ENCODE measurements at regions not wholly inside any gene's neighbourhood (a gene's known extent, or its start where the extent isn't known, plus 50 kb on each side); places are given as distances from the start of the nearest gene placed in this dataset.

GRCh38 chr7:145850636-145851035 lies 266.0 kb upstream of the CNTNAP2 start:
- Mint-ChIP-seq H3K4me3 (ENCODE audit: unreplicated experiment) (no peak overlapping the region), H3K27me3 (ENCODE audit: unreplicated experiment) (no peaks in the 10 kb centered on the region), H3K36me3 (ENCODE audit: low read depth, unreplicated experiment) (no peaks in the 10 kb centered on the region), H3K27ac (ENCODE audit: unreplicated experiment) (no peak overlapping the region), H3K4me1 (ENCODE audit: unreplicated experiment) (no peaks in the 10 kb centered on the region), H3K9me3 (ENCODE audit: unreplicated experiment) (peaks cover 16% of the 10 kb centered on the region)
- no peak for DNase-seq (ENCODE audit: low spot score)
- TF ChIP-seq CTCF (IDR thresholded peaks at IDR 0.05; ENCODE audit: unreplicated experiment) = no peak

GRCh38 chr7:145848691-145849090 lies 267.9 kb upstream of the CNTNAP2 start:
- Mint-ChIP-seq H3K27me3 (ENCODE audit: unreplicated experiment) (no peaks in the 10 kb centered on the region), H3K4me3 (ENCODE audit: unreplicated experiment) (no peak overlapping the region), H3K4me1 (ENCODE audit: unreplicated experiment) (no peaks in the 10 kb centered on the region), H3K27ac (ENCODE audit: unreplicated experiment) (no peak overlapping the region), H3K9me3 (ENCODE audit: unreplicated experiment) (peaks cover 12% of the 10 kb centered on the region), H3K36me3 (ENCODE audit: low read depth, unreplicated experiment) (no peaks in the 10 kb centered on the region)
- no peak for TF ChIP-seq CTCF (IDR thresholded peaks at IDR 0.05; ENCODE audit: unreplicated experiment)
- DNase-seq (ENCODE audit: low spot score) = no peak

- DNase-seq (ENCODE audit: low spot score) = no peak
- no peaks in the 10 kb centered on the region for H3K27me3 Mint-ChIP-seq (ENCODE audit: unreplicated experiment)
- H3K36me3 Mint-ChIP-seq (ENCODE audit: low read depth, unreplicated experiment) = peaks cover 4% of the 10 kb centered on the region
- H3K9me3 Mint-ChIP-seq (ENCODE audit: unreplicated experiment) = peaks cover 16% of the 10 kb centered on the region
- no peak overlapping the region for H3K4me3 Mint-ChIP-seq (ENCODE audit: unreplicated experiment)
- H3K27ac Mint-ChIP-seq (ENCODE audit: unreplicated experiment) = no peak overlapping the region
- TF ChIP-seq CTCF (IDR thresholded peaks at IDR 0.05; ENCODE audit: unreplicated experiment) = no peak
- no peaks in the 10 kb centered on the region for H3K4me1 Mint-ChIP-seq (ENCODE audit: unreplicated experiment)
Observed at GRCh38 chr7:145845345-145845744, 271.3 kb upstream of the CNTNAP2 start.

- H3K9me3 Mint-ChIP-seq (ENCODE audit: unreplicated experiment) = peaks cover 3% of the 10 kb centered on the region
- H3K36me3 Mint-ChIP-seq (ENCODE audit: low read depth, unreplicated experiment) = peaks cover 4% of the 10 kb centered on the region
- no peaks in the 10 kb centered on the region for H3K27me3 Mint-ChIP-seq (ENCODE audit: unreplicated experiment)
- no peak for DNase-seq (ENCODE audit: low spot score)
- no peak overlapping the region for H3K27ac Mint-ChIP-seq (ENCODE audit: unreplicated experiment)
- H3K4me3 Mint-ChIP-seq (ENCODE audit: unreplicated experiment) = no peak overlapping the region
- no peaks in the 10 kb centered on the region for H3K4me1 Mint-ChIP-seq (ENCODE audit: unreplicated experiment)
- no peak for TF ChIP-seq CTCF (IDR thresholded peaks at IDR 0.05; ENCODE audit: unreplicated experiment)
Observed at GRCh38 chr7:145839814-145840213, 276.8 kb upstream of the CNTNAP2 start.

- no peaks in the 10 kb centered on the region for H3K27me3 Mint-ChIP-seq (ENCODE audit: unreplicated experiment)
- DNase-seq (ENCODE audit: low spot score) = no peak
- H3K27ac Mint-ChIP-seq (ENCODE audit: unreplicated experiment) = no peak overlapping the region
- TF ChIP-seq CTCF (IDR thresholded peaks at IDR 0.05; ENCODE audit: unreplicated experiment) = no peak
- peaks cover 4% of the 10 kb centered on the region for H3K9me3 Mint-ChIP-seq (ENCODE audit: unreplicated experiment)
- no peaks in the 10 kb centered on the region for H3K4me1 Mint-ChIP-seq (ENCODE audit: unreplicated experiment)
- no peaks in the 10 kb centered on the region for H3K36me3 Mint-ChIP-seq (ENCODE audit: low read depth, unreplicated experiment)
- H3K4me3 Mint-ChIP-seq (ENCODE audit: unreplicated experiment) = no peak overlapping the region
Observed at GRCh38 chr7:145831616-145832206, 284.9 kb upstream of the CNTNAP2 start.
